CD4-positive, alpha-beta T cell (primary cell): ENCODE measurements at regions not wholly inside any gene's neighbourhood (a gene's known extent, or its start where the extent isn't known, plus 50 kb on each side); places are given as distances from the start of the nearest gene placed in this dataset.

ENCODE experiments used
- ATAC-seq: fragments of 200-7000 bp; cut with Tn5 transposase; one replicate; pipeline ENCODE4 v1.10.0; 2022; ENCODE audit warnings: mild to moderate bottlenecking; ENCODE audit not compliant: poor library complexity
- CTCF ChIA-PET: fragments of 350-600 bp; sonication (Branson Sonifier 250); formaldehyde crosslinking; loops from one replicate; lab custom pipeline; 2021; ENCODE audit warnings: antibody characterized with exemption, inconsistent platforms; lab: Charles Lee
- POLR2A ChIA-PET: fragments of 350-600 bp; sonication (Branson Sonifier 250); formaldehyde crosslinking; loops from one replicate; lab custom pipeline; 2021; ENCODE audit warnings: antibody characterized with exemption, inconsistent platforms; lab: Charles Lee
- DNase-seq, 14 experiments: peaks; one replicate each; pipeline ENCODE4 v3.0.0-alpha.2; 2013 to 2020; ENCODE audit warnings: mixed read lengths in 2 of 14
- H3K27ac ChIP-seq, 2 donors: one replicate each; pipeline versions ENCODE4 v1.5.1 to v1.7.0; 2013; ENCODE audit warnings: low read length in 2 of 2, low read depth in 1 of 2, mild to moderate bottlenecking in 1 of 2
- H3K27me3 ChIP-seq, 2 experiments: 1 replicate in 1 of 2; 2 replicates in 1 of 2; pipeline versions ENCODE4 v1.6.1 to v1.7.0; 2013; ENCODE audit warnings: low read length in 2 of 2, control low read depth in 1 of 2, mild to moderate bottlenecking in 1 of 2, moderate library complexity in 1 of 2; ENCODE audit not compliant: insufficient read depth in 2 of 2, control insufficient read depth in 1 of 2
- H3K36me3 ChIP-seq: one replicate; pipeline ENCODE4 v1.6.1; 2013; ENCODE audit warnings: low read length, control low read depth; ENCODE audit not compliant: insufficient read depth
- H3K4me1 ChIP-seq: one replicate; pipeline ENCODE4 v1.6.1; 2013; ENCODE audit warnings: low read length, control low read depth; ENCODE audit not compliant: insufficient read depth
- H3K4me3 ChIP-seq: one replicate; pipeline ENCODE4 v1.5.1; 2013; ENCODE audit warnings: mild to moderate bottlenecking, low read length, moderate library complexity
- H3K9me3 ChIP-seq, 2 experiments: 1 replicate in 1 of 2; 2 replicates in 1 of 2; pipeline versions ENCODE4 v1.6.1 to v1.7.0; 2013; ENCODE audit warnings: low read length in 2 of 2, mild to moderate bottlenecking in 2 of 2, control low read depth in 1 of 2, moderate library complexity in 1 of 2; ENCODE audit not compliant: control insufficient read depth in 1 of 2, insufficient read depth in 1 of 2
- H3K27ac Mint-ChIP-seq: one replicate; pipeline ENCODE4 v1.8.0; 2020; ENCODE audit warnings: mixed read lengths
- H3K27me3 Mint-ChIP-seq: one replicate; pipeline ENCODE4 v1.8.0; 2021; ENCODE audit warnings: mixed read lengths
- H3K36me3 Mint-ChIP-seq: one replicate; pipeline ENCODE4 v1.8.0; 2021; ENCODE audit warnings: low read depth, mixed read lengths
- H3K4me1 Mint-ChIP-seq: one replicate; pipeline ENCODE4 v1.8.0; 2021; ENCODE audit warnings: low read depth, mixed read lengths
- H3K4me3 Mint-ChIP-seq: one replicate; pipeline ENCODE4 v1.8.0; 2020; ENCODE audit warnings: mild to moderate bottlenecking, mixed read lengths
- H3K9me3 Mint-ChIP-seq: one replicate; pipeline ENCODE4 v1.8.0; 2020; ENCODE audit warnings: mixed read lengths
- CTCF ChIP-seq: fragments of 200-600 bp; IDR thresholded peaks from one replicate; pipeline ENCODE4 v1.8.0; 2022; ENCODE audit warnings: antibody characterized with exemption, mild to moderate bottlenecking
- intact Hi-C, 2 experiments: fragments of 100-400 bp; cut with DNase I in 1 of 2; cut with micrococcal nuclease in 1 of 2; formaldehyde crosslinking; loops; one replicate each; pipeline versions ENCODE4 v1.15.1 to v1.9.0; 2023 to 2025; cut with DNase I, micrococcal nuclease

- Mint-ChIP-seq H3K4me3 (no peak overlapping the region), H3K36me3 (no peaks in the 10 kb centered on the region), H3K27me3 (no peaks in the 10 kb centered on the region), H3K4me1 (no peaks in the 10 kb centered on the region), H3K27ac (no peak overlapping the region), H3K9me3 (peaks cover 3% of the 10 kb centered on the region)
- CTCF ChIA-PET, result no interaction called here
- Histone ChIP-seq H3K4me1 (no peaks in the 10 kb centered on the region), H3K4me3 (no peak overlapping the region), H3K36me3 (no peaks in the 10 kb centered on the region), H3K27me3 (no peaks in the 10 kb centered on the region), H3K27ac (no peak overlapping the region), H3K9me3 (peaks cover 0 to 5% of the 10 kb centered on the region in 2 experiments)
- no peak for TF ChIP-seq CTCF
- DNase-seq (no peak), ATAC-seq (no peak)
- intact Hi-C loops, result no loop called here
- POLR2A ChIA-PET, result no interaction called here
Measured at GRCh38 chr21:27487676-27488075, 520.8 kb upstream of the ADAMTS5 start.

GRCh38 chr21:27480841-27481261 is 514.0 kb upstream of the ADAMTS5 start:
- H3K4me3 ChIP-seq, result no peak overlapping the region
- POLR2A ChIA-PET, result no interaction called here
- peaks cover 2% of the 10 kb centered on the region for H3K9me3 Mint-ChIP-seq
- DNase-seq (no peak), ATAC-seq (no peak)
- H3K36me3 Mint-ChIP-seq, result no peaks in the 10 kb centered on the region
- no peak overlapping the region for H3K4me3 Mint-ChIP-seq
- no peak overlapping the region for H3K27ac Mint-ChIP-seq
- no peaks in the 10 kb centered on the region for H3K36me3 ChIP-seq
- peaks cover 0 to 11% of the 10 kb centered on the region in 2 experiments for H3K9me3 ChIP-seq
- TF ChIP-seq CTCF, result no peak
- H3K27me3 ChIP-seq, result no peaks in the 10 kb centered on the region
- H3K4me1 ChIP-seq, result no peaks in the 10 kb centered on the region
- intact Hi-C loops, result no loop called here
- H3K4me1 Mint-ChIP-seq, result no peaks in the 10 kb centered on the region
- H3K27ac ChIP-seq, result no peak overlapping the region
- CTCF ChIA-PET, result no interaction called here
- H3K27me3 Mint-ChIP-seq, result no peaks in the 10 kb centered on the region

GRCh38 chr21:27477296-27477695 is 510.4 kb upstream of the ADAMTS5 start:
- no peak for TF ChIP-seq CTCF
- CTCF ChIA-PET, result no interaction called here

More at GRCh38 chr21:27477296-27477695, 510.4 kb upstream of the ADAMTS5 start:
- no peaks in the 10 kb centered on the region for H3K27me3 Mint-ChIP-seq
- POLR2A ChIA-PET, result no interaction called here
- H3K36me3 ChIP-seq, result no peaks in the 10 kb centered on the region
- no peak overlapping the region for H3K27ac Mint-ChIP-seq
- H3K27ac ChIP-seq, result no peak overlapping the region
- DNase-seq (no peak), ATAC-seq (no peak)
- H3K9me3 ChIP-seq, result peaks cover 0 to 6% of the 10 kb centered on the region in 2 experiments
- no peak overlapping the region for H3K4me3 ChIP-seq
- no peak overlapping the region for H3K4me3 Mint-ChIP-seq
- H3K9me3 Mint-ChIP-seq, result peaks cover 10% of the 10 kb centered on the region
- intact Hi-C loops, result no loop called here
- H3K36me3 Mint-ChIP-seq, result no peaks in the 10 kb centered on the region
- H3K4me1 ChIP-seq, result no peaks in the 10 kb centered on the region
- no peaks in the 10 kb centered on the region for H3K27me3 ChIP-seq
- no peaks in the 10 kb centered on the region for H3K4me1 Mint-ChIP-seq
